Adrenal gland (tissue), 5 donors: ENCODE measurements at regions not wholly inside any gene's neighbourhood (a gene's known extent, or its start where the extent isn't known, plus 50 kb on each side); places are given as distances from the start of the nearest gene placed in this dataset.

ENCODE experiments used
- CTCF ChIP-seq, 6 experiments: fragments of 450-650 bp in 4 of 6; fragments of 200-600 bp in 2 of 6; sonication (generic) in 1 of 6; IDR thresholded peaks; 1 replicate in 5 of 6; 2 replicates in 1 of 6; pipeline versions ENCODE4 v1.5.1 to v1.8.0; 2016 to 2021; ENCODE audit warnings: antibody characterized with exemption in 6 of 6, mild to moderate bottlenecking in 2 of 6, moderate library complexity in 1 of 6
- POLR2A ChIP-seq, 2 donors: fragments of 450-650 bp; IDR thresholded peaks; one replicate each; pipeline ENCODE4 v1.6.1; 2017; ENCODE audit warnings: antibody characterized with exemption in 2 of 2, mild to moderate bottlenecking in 2 of 2, moderate library complexity in 1 of 2
- donor health status: DM: no; HTN: no; CAD: no.

- TF ChIP-seq CTCF (IDR thresholded peaks at IDR 0.05) (no peak), POLR2A (IDR thresholded peaks at IDR 0.05) (no peak)
Measured at GRCh38 chr4:160492181-160492580, 1389.3 kb downstream of the RAPGEF2 start.
